ENCODE measurements at regions not wholly inside any gene's neighbourhood (a gene's known extent, or its start where the extent isn't known, plus 50 kb on each side); places are given as distances from the start of the nearest gene placed in this dataset.

DNA sequence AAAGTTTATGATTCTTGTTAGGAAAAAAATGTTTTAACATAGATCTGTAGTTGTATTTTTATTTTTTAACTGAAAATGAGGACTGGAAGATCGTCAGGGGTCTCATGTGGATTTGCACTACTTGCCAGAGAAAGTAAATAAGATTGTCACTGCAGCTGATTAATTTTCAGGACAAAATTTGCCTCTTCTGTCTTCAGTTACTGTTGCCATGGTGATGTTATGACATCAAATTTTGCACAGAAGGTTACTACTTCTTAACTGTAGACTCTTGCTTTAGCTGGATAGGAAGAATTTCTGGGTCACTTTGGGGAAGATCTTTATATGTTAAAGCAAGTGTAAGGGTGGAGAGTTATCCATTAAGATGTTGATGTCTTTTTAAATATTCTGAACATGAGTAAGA is 82.2 kb upstream of the WDR72 start:
- TF ChIP-seq EP300 (IDR thresholded peaks at IDR 0.05) (no peak), POLR2A (IDR thresholded peaks at IDR 0.05) (no peak), POLR2AphosphoS5 (IDR thresholded peaks at IDR 0.05) (no peak)
- TF ChIP-seq, protein P1, sequence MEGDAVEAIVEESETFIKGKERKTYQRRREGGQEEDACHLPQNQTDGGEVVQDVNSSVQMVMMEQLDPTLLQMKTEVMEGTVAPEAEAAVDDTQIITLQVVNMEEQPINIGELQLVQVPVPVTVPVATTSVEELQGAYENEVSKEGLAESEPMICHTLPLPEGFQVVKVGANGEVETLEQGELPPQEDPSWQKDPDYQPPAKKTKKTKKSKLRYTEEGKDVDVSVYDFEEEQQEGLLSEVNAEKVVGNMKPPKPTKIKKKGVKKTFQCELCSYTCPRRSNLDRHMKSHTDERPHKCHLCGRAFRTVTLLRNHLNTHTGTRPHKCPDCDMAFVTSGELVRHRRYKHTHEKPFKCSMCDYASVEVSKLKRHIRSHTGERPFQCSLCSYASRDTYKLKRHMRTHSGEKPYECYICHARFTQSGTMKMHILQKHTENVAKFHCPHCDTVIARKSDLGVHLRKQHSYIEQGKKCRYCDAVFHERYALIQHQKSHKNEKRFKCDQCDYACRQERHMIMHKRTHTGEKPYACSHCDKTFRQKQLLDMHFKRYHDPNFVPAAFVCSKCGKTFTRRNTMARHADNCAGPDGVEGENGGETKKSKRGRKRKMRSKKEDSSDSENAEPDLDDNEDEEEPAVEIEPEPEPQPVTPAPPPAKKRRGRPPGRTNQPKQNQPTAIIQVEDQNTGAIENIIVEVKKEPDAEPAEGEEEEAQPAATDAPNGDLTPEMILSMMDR (IDR thresholded peaks at IDR 0.05): no peak
